Thyroid gland (tissue), 4 donors: ENCODE measurements at regions not wholly inside any gene's neighbourhood (a gene's known extent, or its start where the extent isn't known, plus 50 kb on each side); places are given as distances from the start of the nearest gene placed in this dataset.

ENCODE experiments used
- DNase-seq, 2 donors: peaks; one replicate each; pipeline ENCODE4 v3.0.0-alpha.2; 2019
- H3K27ac ChIP-seq, 3 donors: fragments of 200-600 bp; sonication (generic); 1 replicate in 2 of 3; 2 replicates in 1 of 3; pipeline ENCODE4 v1.5.1; 2016 to 2019; ENCODE audit warnings: mild to moderate bottlenecking in 1 of 3, moderate library complexity in 1 of 3
- H3K27me3 ChIP-seq: fragments of 200-600 bp; sonication (generic); one replicate; pipeline ENCODE4 v1.5.1; 2019
- H3K36me3 ChIP-seq, 2 donors: fragments of 200-600 bp; sonication (generic); one replicate each; pipeline ENCODE4 v1.5.1; 2016 to 2019
- H3K4me1 ChIP-seq, 2 donors: fragments of 200-600 bp; sonication (generic); one replicate each; pipeline ENCODE4 v1.5.1; 2017 to 2019
- H3K4me3 ChIP-seq, 3 donors: fragments of 200-600 bp; sonication (generic); replicated peaks in 1 of 3; 1 replicate in 2 of 3; 2 replicates in 1 of 3; pipeline ENCODE4 v1.5.1; 2016; ENCODE audit warnings: mild to moderate bottlenecking in 1 of 3
- H3K9me3 ChIP-seq: fragments of 200-600 bp; sonication (generic); one replicate; pipeline ENCODE4 v1.5.1; 2017
- POLR2A ChIP-seq, 2 donors: fragments of 450-650 bp; IDR thresholded peaks; one replicate each; pipeline ENCODE4 v1.6.1; 2017; ENCODE audit warnings: antibody characterized with exemption in 2 of 2, mild to moderate bottlenecking in 2 of 2, moderate library complexity in 1 of 2
- WGBS, 2 donors: methylation state at CpG; one replicate each; pipeline ENCODE4 v1.1.5; 2017; 5-methylcytosine and 5-hydroxymethylcytosine counted together
- intact Hi-C: fragments of 100-400 bp; cut with DNase I; formaldehyde crosslinking; loops from one replicate; pipeline ENCODE4 v1.15.1; 2023
- TF ChIP-seq, protein P1 (sequence below), 6 experiments: fragments of 200-600 bp in 3 of 6; fragments of 450-650 bp in 3 of 6; sonication (generic) in 3 of 6; IDR thresholded peaks; one replicate each; pipeline ENCODE4 v1.5.1; 2016 to 2019; ENCODE audit warnings: antibody characterized with exemption in 6 of 6, mild to moderate bottlenecking in 2 of 6, inconsistent platforms in 1 of 6, moderate library complexity in 1 of 6

DNA sequence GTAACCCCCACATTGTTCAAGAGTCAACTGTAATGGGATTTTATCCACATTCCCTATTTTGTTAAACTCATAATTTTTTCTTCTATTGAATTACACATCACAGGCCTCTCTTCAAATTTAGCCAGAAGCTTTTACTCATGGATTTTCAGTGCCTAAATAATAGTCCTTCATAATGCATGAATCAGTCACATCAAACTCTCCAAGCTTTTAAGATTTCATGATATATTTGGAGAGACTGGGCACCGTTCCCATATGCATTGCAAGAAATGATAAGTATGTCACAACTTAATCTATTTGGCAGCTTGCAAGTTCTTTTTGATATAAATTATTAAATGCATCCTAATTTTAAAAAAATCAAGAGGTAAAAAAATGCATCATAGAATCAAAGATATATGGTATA is 465.9 kb downstream of the DMAC1 start:
- DNase-seq, result no peak
- WGBS, 2 donors, result 84 to 86% methylated on average over 1 of the region's 1 CpG
- Histone ChIP-seq H3K27me3 (no peaks in the 10 kb centered on the region), H3K4me1 (no peaks in the 10 kb centered on the region), H3K4me3 (no peak overlapping the region), H3K9me3 (no peaks in the 10 kb centered on the region), H3K27ac (no peak overlapping the region), H3K36me3 (no peaks in the 10 kb centered on the region)
- TF ChIP-seq, protein P1, sequence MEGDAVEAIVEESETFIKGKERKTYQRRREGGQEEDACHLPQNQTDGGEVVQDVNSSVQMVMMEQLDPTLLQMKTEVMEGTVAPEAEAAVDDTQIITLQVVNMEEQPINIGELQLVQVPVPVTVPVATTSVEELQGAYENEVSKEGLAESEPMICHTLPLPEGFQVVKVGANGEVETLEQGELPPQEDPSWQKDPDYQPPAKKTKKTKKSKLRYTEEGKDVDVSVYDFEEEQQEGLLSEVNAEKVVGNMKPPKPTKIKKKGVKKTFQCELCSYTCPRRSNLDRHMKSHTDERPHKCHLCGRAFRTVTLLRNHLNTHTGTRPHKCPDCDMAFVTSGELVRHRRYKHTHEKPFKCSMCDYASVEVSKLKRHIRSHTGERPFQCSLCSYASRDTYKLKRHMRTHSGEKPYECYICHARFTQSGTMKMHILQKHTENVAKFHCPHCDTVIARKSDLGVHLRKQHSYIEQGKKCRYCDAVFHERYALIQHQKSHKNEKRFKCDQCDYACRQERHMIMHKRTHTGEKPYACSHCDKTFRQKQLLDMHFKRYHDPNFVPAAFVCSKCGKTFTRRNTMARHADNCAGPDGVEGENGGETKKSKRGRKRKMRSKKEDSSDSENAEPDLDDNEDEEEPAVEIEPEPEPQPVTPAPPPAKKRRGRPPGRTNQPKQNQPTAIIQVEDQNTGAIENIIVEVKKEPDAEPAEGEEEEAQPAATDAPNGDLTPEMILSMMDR (IDR thresholded peaks at IDR 0.05), result no peak
- no peak for TF ChIP-seq POLR2A (IDR thresholded peaks at IDR 0.05)
- intact Hi-C loops, result no loop called here

DNA sequence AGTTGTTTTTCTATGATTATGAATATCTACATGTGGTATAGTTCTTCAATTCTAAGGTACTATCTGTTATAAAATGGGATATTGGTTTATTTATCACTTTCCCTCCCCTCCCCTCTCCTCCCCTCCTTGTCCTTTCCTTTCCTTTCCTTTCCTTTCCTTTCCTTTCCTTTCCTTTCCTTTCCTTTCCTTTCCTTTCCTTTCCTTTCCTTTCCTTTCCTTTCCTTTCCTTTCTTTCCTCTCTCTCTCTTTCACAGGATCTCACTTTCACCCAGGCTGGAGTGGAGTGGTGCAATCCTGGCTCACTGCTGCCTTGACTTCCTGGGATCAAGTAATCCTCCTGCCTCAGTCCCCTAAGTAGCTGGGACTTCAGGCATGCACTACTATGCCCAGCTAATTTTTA is 466.8 kb downstream of the DMAC1 start:
- Histone ChIP-seq H3K4me3 (no peak overlapping the region), H3K36me3 (no peaks in the 10 kb centered on the region), H3K27ac (no peak overlapping the region), H3K9me3 (no peaks in the 10 kb centered on the region), H3K27me3 (no peaks in the 10 kb centered on the region), H3K4me1 (no peaks in the 10 kb centered on the region)
- intact Hi-C loops, result no loop called here
- DNase-seq, result no peak
- no peak for TF ChIP-seq POLR2A (IDR thresholded peaks at IDR 0.05)
- TF ChIP-seq, protein P1 (IDR thresholded peaks at IDR 0.05), result no peak

GRCh38 chr9:7328453-7328852 is 471.1 kb downstream of the DMAC1 start:
- intact Hi-C loops, result no loop called here
- Histone ChIP-seq H3K36me3 (no peaks in the 10 kb centered on the region), H3K4me3 (no peak overlapping the region), H3K9me3 (no peaks in the 10 kb centered on the region), H3K27ac (no peak overlapping the region), H3K27me3 (no peaks in the 10 kb centered on the region), H3K4me1 (no peaks in the 10 kb centered on the region)
- no peak for DNase-seq
- TF ChIP-seq POLR2A (IDR thresholded peaks at IDR 0.05), result no peak
- TF ChIP-seq, protein P1 (IDR thresholded peaks at IDR 0.05), result no peak

DNA sequence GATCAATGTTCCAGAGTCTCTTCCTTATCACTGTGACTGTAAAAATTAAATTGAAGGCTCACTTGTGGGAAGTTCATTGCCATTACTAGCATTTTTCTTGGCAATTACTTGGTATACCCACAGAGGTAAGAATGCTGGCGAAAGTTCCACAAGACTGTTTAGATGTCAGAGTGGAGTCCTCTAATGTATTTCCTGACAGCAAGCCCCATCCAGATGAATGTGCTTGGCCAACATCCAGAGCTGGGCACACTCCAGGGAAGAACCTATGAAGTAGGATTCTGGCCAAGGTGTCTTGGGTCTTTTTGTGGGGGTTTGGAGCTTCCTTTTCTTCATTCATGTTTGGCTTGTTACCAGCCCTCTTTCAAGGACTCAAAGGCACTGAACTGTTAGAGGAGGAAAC is 473.6 kb downstream of the DMAC1 start:
- H3K9me3 ChIP-seq, result no peaks in the 10 kb centered on the region
- no peak for DNase-seq
- H3K27me3 ChIP-seq, result no peaks in the 10 kb centered on the region
- no peak overlapping the region for H3K4me3 ChIP-seq
- no peak overlapping the region for H3K27ac ChIP-seq
- TF ChIP-seq, protein P1 (IDR thresholded peaks at IDR 0.05), result no peak
- TF ChIP-seq POLR2A (IDR thresholded peaks at IDR 0.05), result no peak
- intact Hi-C loops, result no loop called here
- no peaks in the 10 kb centered on the region for H3K4me1 ChIP-seq
- 71 to 76% methylated on average over 1 of the region's 1 CpG for WGBS, 2 donors
- no peaks in the 10 kb centered on the region for H3K36me3 ChIP-seq

- Histone ChIP-seq H3K36me3 (no peaks in the 10 kb centered on the region), H3K4me3 (no peak overlapping the region), H3K9me3 (no peaks in the 10 kb centered on the region), H3K4me1 (no peaks in the 10 kb centered on the region), H3K27me3 (no peaks in the 10 kb centered on the region), H3K27ac (no peak overlapping the region)
- whole genome bisulfite sequencing, 2 donors, result 77 to 87% methylated on average over 3 of the region's 3 CpGs
- intact Hi-C loops, result no loop called here
- TF ChIP-seq, protein P1 (IDR thresholded peaks at IDR 0.05), result no peak
- no peak for TF ChIP-seq POLR2A (IDR thresholded peaks at IDR 0.05)
- DNase-seq, result no peak
Measured at GRCh38 chr9:7324152-7324598, 475.4 kb downstream of the DMAC1 start.
